ENCODE measurements at regions not wholly inside any gene's neighbourhood (a gene's known extent, or its start where the extent isn't known, plus 50 kb on each side); places are given as distances from the start of the nearest gene placed in this dataset.

DNA sequence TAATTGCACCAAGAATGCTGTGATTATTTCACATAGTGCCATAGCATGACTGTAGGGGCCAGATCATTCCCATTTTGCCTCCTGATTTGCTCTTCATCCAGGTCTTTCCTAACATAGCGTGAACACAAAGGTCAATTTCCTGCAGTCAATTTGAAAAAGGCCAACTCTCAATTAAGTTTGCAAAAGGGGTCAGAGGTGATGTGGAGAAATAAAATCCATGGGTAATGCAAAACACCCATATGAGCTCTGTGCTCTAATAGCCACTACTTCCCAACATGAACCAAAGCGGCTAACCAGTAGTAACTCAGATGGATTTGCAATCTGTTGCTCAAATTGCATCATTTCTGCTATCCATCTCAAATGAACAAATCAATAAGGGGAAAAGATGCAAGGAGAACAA lies 275.5 kb upstream of the SOX9 start:
- Histone ChIP-seq H3K27me3 (no peaks in the 10 kb centered on the region), H3K4me3 (no peak overlapping the region), H3K4me1 (no peaks in the 10 kb centered on the region), H3K9me3 (peaks cover 14% of the 10 kb centered on the region), H3K36me3 (no peaks in the 10 kb centered on the region), H3K4me2 (no peak overlapping the region), H3K27ac (no peak overlapping the region), H3K9ac (no peak overlapping the region), H4K20me1 (no peaks in the 10 kb centered on the region)
- no peak for TF ChIP-seq Cebpa-rat (IDR thresholded peaks at IDR 0.05)

DNA sequence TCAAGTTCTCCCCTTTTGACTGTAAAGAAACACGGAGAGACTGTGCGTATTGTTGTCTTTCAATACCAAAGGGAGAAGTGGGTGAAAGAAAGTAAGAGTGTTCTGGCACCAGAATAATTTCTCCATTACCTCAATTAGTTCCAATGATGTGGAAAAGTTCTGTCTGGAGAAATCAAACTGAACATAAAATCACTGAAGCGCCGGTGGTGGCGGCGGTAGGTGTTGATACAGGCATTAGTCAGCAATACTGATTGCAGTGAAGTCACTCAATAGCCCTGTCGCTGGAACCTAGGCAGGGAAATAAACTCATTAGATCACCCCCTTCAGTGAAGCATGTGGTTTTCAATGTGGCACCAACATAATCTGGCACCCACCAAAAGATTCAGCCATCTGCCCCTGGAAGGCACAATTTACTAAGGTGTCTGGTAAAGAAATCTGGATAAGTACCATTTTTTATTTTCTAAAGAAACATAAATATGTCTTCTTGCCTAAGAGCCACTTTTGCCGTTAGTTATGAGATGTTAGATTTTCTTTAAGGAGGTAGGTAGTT lies 274.2 kb upstream of the SOX9 start:
- peaks cover 14% of the 10 kb centered on the region for H3K9me3 ChIP-seq
- no peak for TF ChIP-seq Cebpa-rat (IDR thresholded peaks at IDR 0.05)
- H3K27ac ChIP-seq = no peak overlapping the region
- H3K4me3 ChIP-seq = no peak overlapping the region
- no peaks in the 10 kb centered on the region for H3K36me3 ChIP-seq
- H3K27me3 ChIP-seq = no peaks in the 10 kb centered on the region
- no peak overlapping the region for H3K9ac ChIP-seq
- no peaks in the 10 kb centered on the region for H4K20me1 ChIP-seq
- no peak overlapping the region for H3K4me2 ChIP-seq
- no peaks in the 10 kb centered on the region for H3K4me1 ChIP-seq

DNA sequence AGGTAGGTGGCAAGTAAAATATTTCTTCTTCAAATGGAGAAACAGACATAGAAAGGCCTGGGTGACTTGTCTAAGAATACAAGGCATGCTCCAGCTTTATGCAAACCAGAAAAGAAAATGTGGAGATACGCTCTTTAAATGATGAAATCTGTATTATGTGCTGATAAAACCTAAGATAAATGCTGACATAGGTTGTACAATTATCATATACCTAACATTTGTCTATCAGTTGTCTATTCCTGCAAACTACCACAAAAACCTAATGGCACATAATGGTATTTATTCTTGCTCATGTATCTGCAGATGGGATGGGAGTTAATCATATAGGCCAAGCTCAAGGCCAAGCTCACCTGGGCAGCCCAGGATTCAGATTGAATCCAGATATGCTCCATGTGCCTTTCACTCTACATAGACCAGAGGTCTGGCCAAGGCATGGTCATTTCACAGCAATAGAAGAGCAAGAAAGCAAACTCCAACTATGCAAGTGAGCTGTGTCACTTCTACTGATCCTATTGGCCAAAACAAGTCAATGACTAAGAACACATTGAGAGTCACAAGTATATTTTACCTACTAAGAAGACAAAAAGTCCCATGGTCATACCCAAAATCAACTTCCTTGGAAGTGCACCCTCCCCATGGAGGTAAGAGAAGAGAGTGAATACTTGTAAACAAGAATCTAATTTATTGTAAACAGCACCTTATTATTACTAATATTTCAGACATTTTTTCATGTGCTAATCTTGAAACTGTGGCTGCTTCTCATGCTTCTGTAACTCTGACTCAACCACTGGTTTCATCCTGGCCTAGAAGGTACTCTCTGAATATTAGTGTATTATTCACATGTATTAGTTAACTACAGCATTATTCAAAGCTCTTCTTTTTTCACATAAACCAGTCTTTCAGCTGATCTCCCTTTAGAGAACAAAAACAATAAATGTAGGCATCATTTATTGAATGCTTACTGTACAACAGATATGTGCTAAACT lies 270.7 kb upstream of the SOX9 start:
- H3K4me1 ChIP-seq = no peaks in the 10 kb centered on the region
- no peak overlapping the region for H3K4me3 ChIP-seq
- no peaks in the 10 kb centered on the region for H3K36me3 ChIP-seq
- H4K20me1 ChIP-seq = no peaks in the 10 kb centered on the region
- H3K9me3 ChIP-seq = no peaks in the 10 kb centered on the region
- no peak overlapping the region for H3K9ac ChIP-seq
- no peaks in the 10 kb centered on the region for H3K27me3 ChIP-seq
- no peak overlapping the region for H3K4me2 ChIP-seq
- H3K27ac ChIP-seq = no peak overlapping the region
- no peak for TF ChIP-seq Cebpa-rat (IDR thresholded peaks at IDR 0.05)

DNA sequence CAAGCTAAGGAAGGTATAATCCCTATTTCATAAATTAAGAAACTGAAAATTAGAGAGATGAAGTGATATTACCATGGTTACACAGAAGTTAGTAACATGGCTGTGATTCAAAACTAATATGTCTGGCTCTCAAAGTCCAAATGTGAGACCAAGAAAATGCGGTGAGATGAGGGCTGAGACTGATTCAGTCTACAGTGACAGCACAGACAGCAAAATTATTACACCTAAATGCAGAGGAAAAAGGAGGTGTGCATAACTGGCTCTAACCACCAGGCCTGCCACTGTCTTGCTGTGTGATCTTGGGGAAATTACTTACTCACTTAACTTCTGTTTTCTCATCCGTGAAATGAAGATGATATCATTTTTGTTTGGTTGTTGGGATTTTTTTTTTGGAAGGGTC lies 270.0 kb upstream of the SOX9 start:
- no peaks in the 10 kb centered on the region for H4K20me1 ChIP-seq
- no peak for TF ChIP-seq Cebpa-rat (IDR thresholded peaks at IDR 0.05)
- H3K9ac ChIP-seq = no peak overlapping the region
- H3K4me2 ChIP-seq = no peak overlapping the region
- no peaks in the 10 kb centered on the region for H3K9me3 ChIP-seq
- no peaks in the 10 kb centered on the region for H3K27me3 ChIP-seq
- H3K4me1 ChIP-seq = no peaks in the 10 kb centered on the region
- no peak overlapping the region for H3K4me3 ChIP-seq
- H3K36me3 ChIP-seq = no peaks in the 10 kb centered on the region
- no peak overlapping the region for H3K27ac ChIP-seq

DNA sequence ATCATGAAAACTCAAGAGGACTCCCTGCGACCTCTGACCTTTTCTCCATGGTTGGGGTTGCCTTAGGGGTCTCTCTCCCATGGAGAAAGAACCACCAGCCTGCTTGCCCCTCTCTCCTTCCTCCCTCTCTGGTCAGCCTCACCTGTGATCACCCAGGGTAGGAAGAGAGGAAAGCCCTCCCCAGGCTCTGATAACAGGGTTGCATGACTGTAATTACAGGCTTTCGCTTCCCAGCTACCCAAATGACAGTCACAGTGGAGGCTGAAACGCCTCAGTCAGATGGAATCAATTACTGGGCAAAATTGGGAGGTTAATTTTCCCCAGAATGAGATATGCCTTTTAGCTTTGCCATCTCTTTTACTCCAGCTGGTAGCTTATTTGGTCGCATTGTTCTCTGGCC lies 265.8 kb upstream of the SOX9 start:
- Histone ChIP-seq H3K27ac (no peak overlapping the region), H3K9me3 (no peaks in the 10 kb centered on the region), H4K20me1 (no peaks in the 10 kb centered on the region), H3K9ac (no peak overlapping the region), H3K4me2 (no peak overlapping the region), H3K36me3 (no peaks in the 10 kb centered on the region), H3K4me3 (no peak overlapping the region), H3K27me3 (no peaks in the 10 kb centered on the region), H3K4me1 (no peaks in the 10 kb centered on the region)
- no peak for TF ChIP-seq Cebpa-rat (IDR thresholded peaks at IDR 0.05)

DNA sequence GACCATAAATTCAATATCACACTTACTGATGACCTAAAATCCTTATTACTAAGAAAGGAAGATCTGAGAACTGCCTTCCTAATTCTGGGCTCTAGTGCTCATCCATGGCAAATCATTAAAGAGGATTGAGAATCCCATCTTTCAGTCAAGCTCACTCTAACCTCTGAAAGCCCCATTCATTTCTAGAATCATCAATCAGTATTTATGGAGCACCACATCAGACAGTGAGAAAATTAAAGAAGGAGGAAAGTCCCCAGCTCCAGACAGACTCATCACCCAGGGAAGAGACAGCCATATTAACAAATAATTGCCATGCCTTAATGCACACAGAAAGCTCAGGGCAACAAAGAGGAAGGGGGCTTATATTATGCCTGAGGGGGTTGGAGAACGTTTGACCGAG lies 256.1 kb upstream of the SOX9 start:
- H3K9ac ChIP-seq = no peak overlapping the region
- H3K4me1 ChIP-seq = no peaks in the 10 kb centered on the region
- H4K20me1 ChIP-seq = no peaks in the 10 kb centered on the region
- TF ChIP-seq Cebpa-rat (IDR thresholded peaks at IDR 0.05) = no peak
- H3K27ac ChIP-seq = no peak overlapping the region
- H3K4me3 ChIP-seq = no peak overlapping the region
- no peak overlapping the region for H3K4me2 ChIP-seq
- H3K36me3 ChIP-seq = no peaks in the 10 kb centered on the region
- no peaks in the 10 kb centered on the region; the same call in 1 of the 2 replicates for H3K27me3 ChIP-seq
- H3K9me3 ChIP-seq = no peaks in the 10 kb centered on the region

DNA sequence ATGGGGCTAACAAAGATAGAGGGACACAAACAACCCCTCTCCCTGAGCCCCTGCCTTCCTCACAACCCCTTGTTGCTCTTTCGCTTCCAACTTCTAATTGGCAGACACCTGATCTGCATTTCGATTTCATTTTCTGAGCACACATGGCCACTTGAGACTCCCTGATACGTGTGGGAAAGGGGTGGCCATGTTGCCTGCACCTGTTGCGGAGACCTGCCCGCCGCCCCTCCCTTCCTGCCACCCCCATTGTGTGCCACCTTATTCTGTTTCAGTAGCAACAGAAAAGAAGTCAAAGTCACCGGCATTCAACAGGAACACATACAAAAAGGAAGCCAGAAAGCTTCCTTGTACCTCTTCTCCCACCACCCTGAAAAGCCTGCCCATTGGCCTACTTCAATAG lies 254.7 kb upstream of the SOX9 start:
- Histone ChIP-seq H3K4me3 (no peak overlapping the region), H3K27ac (no peak overlapping the region), H3K9me3 (no peaks in the 10 kb centered on the region), H3K4me2 (no peak overlapping the region), H3K36me3 (no peaks in the 10 kb centered on the region), H4K20me1 (no peaks in the 10 kb centered on the region), H3K4me1 (no peaks in the 10 kb centered on the region), H3K9ac (no peak overlapping the region), H3K27me3 (no peaks in the 10 kb centered on the region; the same call in 1 of the 2 replicates)
- TF ChIP-seq Cebpa-rat (IDR thresholded peaks at IDR 0.05) = no peak

DNA sequence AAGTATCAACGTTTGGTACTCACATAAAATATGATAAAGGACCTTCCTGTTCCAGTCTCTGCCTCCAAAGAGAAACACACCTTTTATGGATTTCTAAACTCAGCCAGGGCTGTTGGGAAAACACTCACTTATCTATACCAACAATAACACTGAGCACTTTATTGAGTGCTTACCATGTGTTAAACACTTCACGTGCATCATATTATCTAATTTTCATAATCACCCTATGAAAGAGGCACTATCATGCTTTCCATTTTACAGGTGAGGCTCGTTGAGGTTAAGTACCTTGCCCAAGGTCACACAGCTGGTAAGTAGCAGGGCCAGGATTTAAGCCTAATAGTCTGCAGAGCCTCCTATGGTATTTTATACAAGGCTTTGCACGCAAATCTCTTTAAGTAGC lies 251.5 kb upstream of the SOX9 start:
- Histone ChIP-seq H3K9me3 (no peaks in the 10 kb centered on the region), H3K4me2 (no peak overlapping the region), H3K27ac (no peak overlapping the region), H3K4me3 (no peak overlapping the region), H3K4me1 (no peaks in the 10 kb centered on the region), H4K20me1 (no peaks in the 10 kb centered on the region), H3K27me3 (no peaks in the 10 kb centered on the region), H3K36me3 (no peaks in the 10 kb centered on the region), H3K9ac (no peak overlapping the region)
- TF ChIP-seq Cebpa-rat (IDR thresholded peaks at IDR 0.05) = no peak

DNA sequence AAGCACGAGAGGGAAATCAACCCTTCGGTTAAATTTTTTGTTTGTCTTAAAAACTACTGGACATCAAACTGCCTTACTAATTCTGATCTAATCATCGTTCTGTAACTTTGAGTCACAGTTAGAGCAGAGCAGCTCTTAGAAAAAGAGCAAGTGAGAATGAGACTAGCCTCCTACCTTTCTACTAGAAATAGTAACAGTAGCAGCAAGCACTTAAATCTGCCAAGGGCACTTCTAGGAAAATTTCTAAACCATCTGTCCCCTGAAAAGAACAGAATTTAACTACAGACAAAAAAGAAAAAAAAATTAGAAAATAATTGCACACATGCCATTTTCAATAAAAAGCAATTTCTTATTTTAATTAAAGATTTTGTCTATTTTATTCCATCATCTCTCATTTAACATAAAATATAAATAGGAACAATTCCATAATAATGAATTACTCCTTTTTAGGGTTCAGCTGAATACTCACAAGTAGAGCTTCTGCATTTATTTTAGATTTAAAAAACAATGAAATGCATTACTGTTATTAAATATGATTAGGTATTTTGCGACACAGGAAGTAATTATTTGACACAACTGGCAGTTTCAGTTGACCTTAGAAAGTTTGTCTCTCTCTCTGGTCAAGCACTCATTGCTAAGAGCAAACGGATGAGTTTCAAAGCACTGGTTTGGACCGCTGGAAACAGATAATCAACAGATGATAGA lies 250.8 kb upstream of the SOX9 start:
- Histone ChIP-seq H3K4me3 (no peak overlapping the region), H3K27me3 (no peaks in the 10 kb centered on the region), H4K20me1 (no peaks in the 10 kb centered on the region), H3K36me3 (no peaks in the 10 kb centered on the region), H3K9me3 (no peaks in the 10 kb centered on the region), H3K27ac (no peak overlapping the region), H3K4me1 (no peaks in the 10 kb centered on the region), H3K9ac (no peak overlapping the region), H3K4me2 (no peak overlapping the region)
- no peak for TF ChIP-seq Cebpa-rat (IDR thresholded peaks at IDR 0.05)

DNA sequence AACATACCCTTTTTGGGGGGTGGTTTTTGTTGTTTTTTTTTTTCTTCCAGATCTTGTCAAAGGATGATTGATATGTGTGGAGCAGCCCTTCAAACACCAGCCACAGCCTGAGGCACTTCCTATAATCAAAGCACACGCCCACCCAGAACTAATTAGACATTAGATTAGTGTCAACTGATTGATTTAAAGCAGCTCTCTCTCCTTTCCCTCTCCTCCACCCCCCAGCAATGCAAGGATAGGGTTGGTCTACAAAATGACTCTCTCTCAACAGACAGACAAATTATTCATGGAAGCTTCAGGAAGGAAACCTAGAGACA lies 250.3 kb upstream of the SOX9 start:
- H3K4me3 ChIP-seq = no peak overlapping the region
- no peak overlapping the region for H3K27ac ChIP-seq
- H3K9me3 ChIP-seq = no peaks in the 10 kb centered on the region
- no peaks in the 10 kb centered on the region for H3K27me3 ChIP-seq
- H3K4me2 ChIP-seq = no peak overlapping the region
- TF ChIP-seq Cebpa-rat (IDR thresholded peaks at IDR 0.05) = no peak
- H3K9ac ChIP-seq = no peak overlapping the region
- no peaks in the 10 kb centered on the region for H4K20me1 ChIP-seq
- no peaks in the 10 kb centered on the region for H3K4me1 ChIP-seq
- H3K36me3 ChIP-seq = no peaks in the 10 kb centered on the region
